AG04450 (cell line): ENCODE measurements at regions not wholly inside any gene's neighbourhood (a gene's known extent, or its start where the extent isn't known, plus 50 kb on each side); places are given as distances from the start of the nearest gene placed in this dataset.

Source experiments
- CTCF ChIA-PET: fragments of 300-600, 350-600 bp; formaldehyde crosslinking; extraction: SDS; loops from one replicate; lab custom pipeline; 2022; ENCODE audit warnings: antibody characterized with exemption, inconsistent platforms; lab: Charles Lee
- POLR2A ChIA-PET: fragments of 350-600 bp; formaldehyde crosslinking; extraction: SDS; loops from one replicate; lab custom pipeline; 2021; ENCODE audit warnings: antibody characterized with exemption, inconsistent platforms; lab: Yijun Ruan, JAX
- DNase-seq: peaks from one replicate; pipeline ENCODE4 v3.0.0-alpha.2; 2011; ENCODE audit warnings: low read depth, low spot score
- H3K27ac ChIP-seq: one replicate; pipeline ENCODE4 v1.5.1; 2012; ENCODE audit warnings: low read depth, low read length, control low read depth
- H3K27me3 ChIP-seq: one replicate; pipeline ENCODE4 v1.6.0; 2012; ENCODE audit warnings: low read length; ENCODE audit not compliant: control insufficient read depth, insufficient read depth
- H3K4me3 ChIP-seq: 2 replicates; pipeline ENCODE4 v1.5.1; 2011; ENCODE audit warnings: mild to moderate bottlenecking, low read depth, low read length, control low read depth
- H3K9me3 ChIP-seq: 2 replicates; pipeline ENCODE4 v1.5.1; 2012; ENCODE audit warnings: low read length; ENCODE audit not compliant: control insufficient read depth, insufficient read depth
- CTCF ChIP-seq: IDR thresholded peaks from 2 replicates; pipeline ENCODE4 v1.5.1; 2011; ENCODE audit warnings: low read depth, low read length, control low read depth, inconsistent platforms

GRCh38 chr7:17152721-17153120 is 145.7 kb upstream of the AHR start:
- no peaks in the 10 kb centered on the region for H3K27me3 ChIP-seq
- CTCF ChIA-PET: no interaction called here
- no peak overlapping the region for H3K4me3 ChIP-seq
- no peak overlapping the region for H3K27ac ChIP-seq
- TF ChIP-seq CTCF: no peak
- H3K9me3 ChIP-seq: no peaks in the 10 kb centered on the region
- POLR2A ChIA-PET: no interaction called here
- DNase-seq: no peak

DNA sequence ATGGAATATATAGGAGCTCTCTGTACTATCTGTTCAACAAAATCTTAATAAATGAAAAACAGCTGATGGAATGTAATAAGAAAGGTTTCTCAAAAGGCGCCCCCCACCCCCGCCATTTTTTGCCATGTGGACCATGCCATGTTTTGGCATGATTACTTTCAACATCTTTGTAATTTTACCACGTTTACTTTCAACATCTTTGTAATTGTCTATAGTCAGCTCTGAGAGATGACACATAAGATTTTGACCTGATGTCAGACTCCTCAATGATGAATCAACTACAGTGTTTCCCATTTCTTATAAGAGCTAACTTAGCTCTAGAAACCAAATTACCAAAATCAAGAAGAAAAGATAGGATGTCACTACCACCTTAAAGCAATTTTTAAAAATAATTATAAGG is 144.9 kb upstream of the AHR start:
- POLR2A ChIA-PET: interaction anchor here (0.6 kb wide), 1 partner anchor 413 kb away, joined by 3 read pairs; no protein-coding TSS in a partner anchor
- Histone ChIP-seq H3K9me3 (no peaks in the 10 kb centered on the region), H3K27ac (no peak overlapping the region), H3K4me3 (no peak overlapping the region), H3K27me3 (no peaks in the 10 kb centered on the region)
- CTCF ChIA-PET: no interaction called here
- no peak for DNase-seq
- TF ChIP-seq CTCF: no peak

DNA sequence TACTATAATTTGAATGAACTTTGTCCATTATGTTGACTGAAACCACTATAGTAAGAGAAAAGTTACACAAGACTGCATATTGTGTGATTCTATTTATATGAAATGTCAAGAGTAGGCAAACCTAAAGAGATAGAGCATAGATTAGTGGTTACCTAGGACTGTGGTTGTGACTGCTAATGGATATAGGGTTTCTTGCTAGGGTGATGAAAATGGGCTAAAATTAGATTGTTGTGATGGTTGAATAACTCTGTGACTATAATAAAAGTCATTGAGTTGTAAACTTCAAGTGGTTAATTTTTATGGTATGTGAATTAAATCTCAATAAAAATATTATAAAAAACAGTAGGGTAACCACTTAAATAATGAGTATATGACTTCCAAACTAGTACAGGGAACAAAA is 142.9 kb upstream of the AHR start:
- ChIA-PET POLR2A (no interaction called here), CTCF (no interaction called here)
- no peaks in the 10 kb centered on the region for H3K9me3 ChIP-seq
- H3K27ac ChIP-seq: no peak overlapping the region
- no peaks in the 10 kb centered on the region for H3K27me3 ChIP-seq
- DNase-seq: no peak
- TF ChIP-seq CTCF: no peak
- H3K4me3 ChIP-seq: no peak overlapping the region

- no peaks in the 10 kb centered on the region for H3K9me3 ChIP-seq
- POLR2A ChIA-PET: no interaction called here
- CTCF ChIA-PET: interaction anchor here (0.5 kb wide), 1 partner anchor 176 kb away, joined by 3 read pairs; no protein-coding TSS in a partner anchor
- no peak for DNase-seq
- TF ChIP-seq CTCF: no peak
- no peak overlapping the region for H3K4me3 ChIP-seq
- no peak overlapping the region for H3K27ac ChIP-seq
- no peaks in the 10 kb centered on the region for H3K27me3 ChIP-seq
Observed at GRCh38 chr7:17158261-17158660, 140.2 kb upstream of the AHR start.

GRCh38 chr7:17159500-17160037 is 138.9 kb upstream of the AHR start:
- Histone ChIP-seq H3K4me3 (no peak overlapping the region), H3K27me3 (no peaks in the 10 kb centered on the region), H3K9me3 (no peaks in the 10 kb centered on the region), H3K27ac (no peak overlapping the region)
- ChIA-PET CTCF (no interaction called here), POLR2A (interaction anchor here (0.6 kb wide), 1 partner anchor 372 kb away, joined by 3 read pairs; no protein-coding TSS in a partner anchor)
- DNase-seq: no peak
- TF ChIP-seq CTCF: no peak
